Stimulated activated CD4-positive, alpha-beta T cell treated with anti-CD3 and anti-CD28 coated beads, Interleukin-2, amount 100 ng/mL, for 4 hours (primary cell): ENCODE measurements at regions not wholly inside any gene's neighbourhood (a gene's known extent, or its start where the extent isn't known, plus 50 kb on each side); places are given as distances from the start of the nearest gene placed in this dataset.

Experiments
- DNase-seq: peaks from one replicate; pipeline ENCODE4 v3.0.0-alpha.2; 2020; ENCODE audit warnings: low read depth

DNA sequence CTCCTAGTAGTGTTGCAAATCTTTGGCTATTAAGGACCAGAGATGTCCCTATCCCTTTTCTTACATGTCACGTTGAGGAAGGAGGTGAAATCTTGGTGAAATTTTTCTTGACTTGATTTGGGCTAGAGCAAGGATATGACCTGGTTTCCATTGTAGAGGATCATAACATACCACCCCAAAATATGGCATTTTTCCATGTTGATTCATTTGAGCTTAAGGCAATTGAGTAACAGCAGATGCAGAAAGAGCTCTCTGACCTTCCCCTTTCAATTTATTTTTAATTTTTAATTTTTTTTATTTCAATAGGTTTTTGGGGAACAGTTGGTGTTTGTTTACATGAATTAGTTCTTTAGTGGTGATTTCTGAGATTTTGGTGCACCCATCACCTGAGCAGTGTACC lies 61.2 kb upstream of the MAP1B start:
- no peak for DNase-seq

DNA sequence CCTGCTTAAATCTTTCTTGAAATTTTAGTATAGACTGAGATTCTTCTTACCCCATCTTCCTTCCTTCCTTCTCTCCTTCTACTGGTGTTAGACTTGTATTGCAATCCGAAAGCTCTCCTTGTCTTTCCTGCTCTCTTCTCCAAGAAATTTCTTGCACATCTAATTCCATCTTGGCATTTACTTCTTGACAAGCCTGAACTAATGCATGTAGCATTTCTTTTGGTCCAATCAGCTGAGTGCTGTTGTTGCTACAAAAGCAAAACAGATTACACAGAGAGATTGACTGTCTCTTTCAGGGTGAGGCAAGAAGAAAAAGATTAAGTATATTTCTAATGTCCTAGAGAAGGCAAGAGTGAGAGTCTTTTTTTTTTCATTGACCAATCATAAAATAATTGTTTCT lies 51.6 kb upstream of the MAP1B start:
- DNase-seq, result no peak
